VCaP (cell line): ENCODE measurements at regions not wholly inside any gene's neighbourhood (a gene's known extent, or its start where the extent isn't known, plus 50 kb on each side); places are given as distances from the start of the nearest gene placed in this dataset.

Experiments used
- H3K27ac ChIP-seq: fragments of 450-650 bp; 2 replicates; pipeline ENCODE4 v1.5.1; 2017
- CTCF ChIP-seq: fragments of 450-650 bp; conservative IDR thresholded peaks from 2 replicates; pipeline ENCODE4 v1.5.1; 2017; ENCODE audit warnings: mild to moderate bottlenecking, moderate library complexity

- no peak overlapping the region for H3K27ac ChIP-seq
- no peak for TF ChIP-seq CTCF
Measured at GRCh38 chr5:99005506-99005905, 76.7 kb upstream of the CHD1 start.

- no peak for TF ChIP-seq CTCF
- no peak overlapping the region for H3K27ac ChIP-seq
Measured at GRCh38 chr5:99004960-99005359, 76.2 kb upstream of the CHD1 start.

GRCh38 chr5:99000876-99001275 is 72.1 kb upstream of the CHD1 start:
- TF ChIP-seq CTCF = no peak
- no peak overlapping the region for H3K27ac ChIP-seq

GRCh38 chr5:99000221-99000620 is 71.4 kb upstream of the CHD1 start:
- no peak for TF ChIP-seq CTCF
- H3K27ac ChIP-seq = no peak overlapping the region

- TF ChIP-seq CTCF = no peak
- H3K27ac ChIP-seq = no peak overlapping the region
Measured at GRCh38 chr5:98999631-99000030, 70.8 kb upstream of the CHD1 start.

GRCh38 chr5:98997000-98997399 is 68.2 kb upstream of the CHD1 start:
- H3K27ac ChIP-seq = no peak overlapping the region
- no peak for TF ChIP-seq CTCF

GRCh38 chr5:98994611-98995010 is 65.8 kb upstream of the CHD1 start:
- TF ChIP-seq CTCF = no peak
- H3K27ac ChIP-seq = no peak overlapping the region

GRCh38 chr5:98993512-98993911 is 64.7 kb upstream of the CHD1 start:
- no peak overlapping the region for H3K27ac ChIP-seq
- TF ChIP-seq CTCF = no peak
